Esophagus squamous epithelium (tissue), 5 donors: ENCODE measurements at regions not wholly inside any gene's neighbourhood (a gene's known extent, or its start where the extent isn't known, plus 50 kb on each side); places are given as distances from the start of the nearest gene placed in this dataset.

ENCODE experiments used
- DNase-seq: peaks from one replicate; lab custom pipeline; 2025; lab: John Stamatoyannopoulos, UW
- H3K27ac ChIP-seq, 4 donors: fragments of 200-600 bp; sonication (generic); one replicate each; pipeline ENCODE4 v1.5.1; 2016 to 2019; ENCODE audit warnings: mild to moderate bottlenecking in 1 of 4
- H3K27me3 ChIP-seq, 4 donors: fragments of 200-600 bp; sonication (generic); 1 replicate in 3 of 4; 2 replicates in 1 of 4; pipeline versions ENCODE4 v1.5.1 to v1.6.0; 2017 to 2021; ENCODE audit warnings: antibody characterized with exemption in 1 of 4
- H3K36me3 ChIP-seq, 3 donors: fragments of 200-600 bp; sonication (generic); one replicate each; pipeline ENCODE4 v1.5.1; 2016 to 2019
- H3K4me1 ChIP-seq, 3 donors: fragments of 200-600 bp; sonication (generic); one replicate each; pipeline ENCODE4 v1.5.1; 2017 to 2019
- H3K4me3 ChIP-seq, 4 donors: fragments of 200-600 bp; sonication (generic); 1 replicate in 3 of 4; 2 replicates in 1 of 4; pipeline ENCODE4 v1.5.1; 2016 to 2019; ENCODE audit warnings: mild to moderate bottlenecking in 2 of 4, moderate library complexity in 1 of 4
- H3K9me3 ChIP-seq, 3 donors: fragments of 200-600 bp; sonication (generic); one replicate each; pipeline ENCODE4 v1.5.1; 2016 to 2019
- POLR2A ChIP-seq, 4 donors: fragments of 450-650 bp; IDR thresholded peaks; one replicate each; pipeline ENCODE4 v1.6.1; 2017; ENCODE audit warnings: antibody characterized with exemption in 4 of 4, mild to moderate bottlenecking in 4 of 4, moderate library complexity in 3 of 4
- WGBS, 2 donors: methylation state at CpG; one replicate each; pipeline ENCODE4 v1.1.5; 2018; 5-methylcytosine and 5-hydroxymethylcytosine counted together
- intact Hi-C: fragments of 100-400 bp; cut with DNase I; formaldehyde crosslinking; loops from one replicate; pipeline ENCODE4 v1.15.0; 2022
- TF ChIP-seq, protein P1 (sequence below), 6 experiments: fragments of 450-650 bp in 4 of 6; fragments of 200-600 bp in 2 of 6; sonication (generic) in 2 of 6; IDR thresholded peaks; one replicate each; pipeline ENCODE4 v1.5.1; 2016 to 2019; ENCODE audit warnings: antibody characterized with exemption in 6 of 6, mild to moderate bottlenecking in 4 of 6, moderate library complexity in 4 of 6
- donor health status: DM: yes; HTN: yes; CAD: no.

DNA sequence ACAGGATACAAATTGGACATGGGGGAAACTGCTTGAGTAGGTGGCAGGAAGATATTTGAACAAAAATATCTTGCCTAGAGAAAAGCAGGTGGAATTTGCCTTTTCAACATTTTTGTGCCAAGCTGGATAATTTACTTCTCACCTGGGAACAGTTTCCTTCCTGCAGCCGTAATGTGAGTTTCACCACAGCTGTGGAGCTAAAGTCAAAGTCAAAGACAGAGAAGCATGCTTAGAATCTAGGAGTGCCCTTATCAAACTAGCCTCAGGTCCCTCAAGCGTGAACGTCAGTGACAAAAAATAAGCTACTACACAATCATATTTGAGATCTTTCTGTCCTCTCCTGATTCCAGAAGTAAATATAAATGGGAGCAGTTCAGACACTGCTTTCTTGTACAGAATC, 588.9 kb downstream of the MAT2B start:
- Histone ChIP-seq H3K4me3 (no peak overlapping the region), H3K4me1 (no peaks in the 10 kb centered on the region), H3K27ac (no peak overlapping the region), H3K9me3 (no peaks in the 10 kb centered on the region), H3K27me3 (no peaks in the 10 kb centered on the region), H3K36me3 (no peaks in the 10 kb centered on the region)
- no peak for TF ChIP-seq POLR2A (IDR thresholded peaks at IDR 0.05)
- TF ChIP-seq, protein P1, sequence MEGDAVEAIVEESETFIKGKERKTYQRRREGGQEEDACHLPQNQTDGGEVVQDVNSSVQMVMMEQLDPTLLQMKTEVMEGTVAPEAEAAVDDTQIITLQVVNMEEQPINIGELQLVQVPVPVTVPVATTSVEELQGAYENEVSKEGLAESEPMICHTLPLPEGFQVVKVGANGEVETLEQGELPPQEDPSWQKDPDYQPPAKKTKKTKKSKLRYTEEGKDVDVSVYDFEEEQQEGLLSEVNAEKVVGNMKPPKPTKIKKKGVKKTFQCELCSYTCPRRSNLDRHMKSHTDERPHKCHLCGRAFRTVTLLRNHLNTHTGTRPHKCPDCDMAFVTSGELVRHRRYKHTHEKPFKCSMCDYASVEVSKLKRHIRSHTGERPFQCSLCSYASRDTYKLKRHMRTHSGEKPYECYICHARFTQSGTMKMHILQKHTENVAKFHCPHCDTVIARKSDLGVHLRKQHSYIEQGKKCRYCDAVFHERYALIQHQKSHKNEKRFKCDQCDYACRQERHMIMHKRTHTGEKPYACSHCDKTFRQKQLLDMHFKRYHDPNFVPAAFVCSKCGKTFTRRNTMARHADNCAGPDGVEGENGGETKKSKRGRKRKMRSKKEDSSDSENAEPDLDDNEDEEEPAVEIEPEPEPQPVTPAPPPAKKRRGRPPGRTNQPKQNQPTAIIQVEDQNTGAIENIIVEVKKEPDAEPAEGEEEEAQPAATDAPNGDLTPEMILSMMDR (IDR thresholded peaks at IDR 0.05) = no peak
- 30 to 38% methylated on average over 3 of the region's 3 CpGs for WGBS, 2 donors
- intact Hi-C loops = no loop called here
- no peak for DNase-seq

DNA sequence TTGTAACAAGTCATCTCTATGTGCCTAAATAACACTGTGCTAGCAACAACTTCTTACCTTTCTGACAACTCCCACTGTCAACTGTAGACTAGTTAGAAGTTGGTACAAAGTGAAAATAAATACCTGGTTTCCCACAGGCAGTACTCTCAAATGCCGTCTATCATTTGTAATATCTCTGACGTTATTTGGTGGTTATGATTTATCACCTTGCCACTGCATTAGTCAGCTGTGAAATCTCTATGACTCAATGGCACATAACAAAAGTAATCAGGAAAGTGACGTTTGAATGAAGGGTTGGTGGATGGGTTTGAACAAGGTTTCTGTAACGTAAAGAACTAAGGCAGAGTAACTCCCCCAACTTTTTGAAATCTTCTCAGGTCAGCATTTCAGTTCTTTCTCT, 592.3 kb downstream of the MAT2B start:
- 35 to 41% methylated on average over 4 of the region's 4 CpGs for WGBS, 2 donors
- no peak for DNase-seq

DNA sequence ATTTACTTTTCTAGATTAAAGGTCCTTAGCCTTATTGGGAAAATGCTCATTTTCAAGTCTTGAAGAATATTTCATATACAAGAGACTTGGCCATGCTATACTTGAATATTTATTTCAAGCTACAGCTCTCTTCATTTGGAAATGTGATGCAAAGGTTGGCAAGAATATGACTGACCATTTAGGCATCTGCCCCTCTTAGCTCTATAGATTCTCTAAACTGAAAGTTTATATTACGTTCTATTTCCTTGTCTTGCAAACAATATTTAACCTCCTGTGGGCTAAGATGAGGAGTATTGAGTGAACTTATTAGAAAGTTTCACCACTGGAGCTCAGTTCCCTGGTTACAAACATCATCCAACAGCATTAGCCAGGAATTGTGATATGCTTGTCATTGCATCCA, 593.1 kb downstream of the MAT2B start:
- no peak overlapping the region for H3K27ac ChIP-seq
- no peaks in the 10 kb centered on the region for H3K27me3 ChIP-seq
- no peak for TF ChIP-seq POLR2A (IDR thresholded peaks at IDR 0.05)
- TF ChIP-seq, protein P1 (IDR thresholded peaks at IDR 0.05) = no peak
- H3K4me1 ChIP-seq = no peaks in the 10 kb centered on the region
- no peaks in the 10 kb centered on the region for H3K36me3 ChIP-seq
- no peak for DNase-seq
- 83 to 85% methylated on average over 1 of the region's 1 CpG for WGBS, 2 donors
- H3K4me3 ChIP-seq = no peak overlapping the region
- no peaks in the 10 kb centered on the region for H3K9me3 ChIP-seq
- intact Hi-C loops = no loop called here

More for the DNA sequence above, 592.3 kb downstream of the MAT2B start:
- Histone ChIP-seq H3K4me3 (no peak overlapping the region), H3K9me3 (no peaks in the 10 kb centered on the region), H3K27ac (no peak overlapping the region), H3K36me3 (no peaks in the 10 kb centered on the region), H3K27me3 (no peaks in the 10 kb centered on the region), H3K4me1 (no peaks in the 10 kb centered on the region)
- TF ChIP-seq, protein P1 (IDR thresholded peaks at IDR 0.05) = no peak
- no peak for TF ChIP-seq POLR2A (IDR thresholded peaks at IDR 0.05)
- intact Hi-C loops = no loop called here

DNA sequence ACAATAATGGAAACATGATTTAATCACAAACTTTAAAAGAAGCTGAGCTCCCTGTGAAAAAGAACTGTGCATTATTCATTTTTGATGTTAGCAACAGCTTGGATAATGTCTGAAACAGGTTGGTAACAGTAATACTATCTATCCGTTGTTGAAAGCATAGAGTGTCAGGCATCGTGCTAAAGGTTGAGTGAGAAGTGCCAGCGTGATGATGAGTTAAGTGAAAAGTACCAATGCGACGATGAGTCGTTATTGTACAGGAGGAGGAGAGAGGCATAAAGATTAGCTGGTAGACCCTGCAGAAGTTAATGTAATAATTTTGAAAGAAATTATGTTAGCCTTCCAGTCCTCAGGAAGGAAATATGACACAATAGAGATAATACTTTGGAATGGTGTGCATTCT, 593.6 kb downstream of the MAT2B start:
- Histone ChIP-seq H3K27ac (no peak overlapping the region), H3K27me3 (no peaks in the 10 kb centered on the region), H3K36me3 (no peaks in the 10 kb centered on the region), H3K4me3 (no peak overlapping the region), H3K9me3 (no peaks in the 10 kb centered on the region), H3K4me1 (no peaks in the 10 kb centered on the region)
- 65 to 70% methylated on average over 6 of the region's 6 CpGs for WGBS, 2 donors
- DNase-seq = no peak
- TF ChIP-seq, protein P1 (IDR thresholded peaks at IDR 0.05) = no peak
- no peak for TF ChIP-seq POLR2A (IDR thresholded peaks at IDR 0.05)
- intact Hi-C loops = no loop called here

DNA sequence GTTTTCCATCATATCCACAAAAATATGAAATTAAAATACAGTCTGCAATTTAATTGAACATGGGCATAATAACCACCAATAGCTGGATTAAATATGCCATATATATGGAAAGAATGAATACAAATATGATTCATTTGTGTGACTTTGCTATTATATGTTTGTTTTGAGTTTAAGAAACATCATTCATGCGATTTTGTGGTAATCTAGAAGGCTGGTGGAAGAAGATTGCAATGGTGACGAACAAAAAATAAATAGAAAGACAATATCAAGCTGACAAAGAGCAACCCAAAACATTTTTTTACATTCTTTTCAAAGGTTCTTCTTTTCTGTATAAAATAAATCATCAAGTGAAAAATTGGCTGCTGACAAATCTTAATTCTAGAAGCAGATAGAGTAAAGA, 610.0 kb downstream of the MAT2B start:
- no peak for DNase-seq
- Histone ChIP-seq H3K36me3 (no peaks in the 10 kb centered on the region), H3K27ac (no peak overlapping the region), H3K27me3 (no peaks in the 10 kb centered on the region), H3K4me3 (no peak overlapping the region), H3K4me1 (no peaks in the 10 kb centered on the region), H3K9me3 (no peaks in the 10 kb centered on the region)
- TF ChIP-seq POLR2A (IDR thresholded peaks at IDR 0.05) = no peak
- TF ChIP-seq, protein P1 (IDR thresholded peaks at IDR 0.05) = no peak
- WGBS, 2 donors = 33 to 38% methylated on average over 2 of the region's 2 CpGs
- intact Hi-C loops = no loop called here
